ENCODE measurements at regions not wholly inside any gene's neighbourhood (a gene's known extent, or its start where the extent isn't known, plus 50 kb on each side); places are given as distances from the start of the nearest gene placed in this dataset.

- TF ChIP-seq CTCF (IDR thresholded peaks at IDR 0.05; ENCODE audit: insufficient read depth, low read length, poor library complexity, severe bottlenecking) (no peak), EZH2phosphoT487 (conservative IDR thresholded peaks at IDR 0.05; ENCODE audit: low read length) (no peak)
Measured at GRCh38 chr14:28196878-28197277, 569.7 kb upstream of the FOXG1 start.

All from SU-DHL-6 (cell line).